ENCODE measurements at regions not wholly inside any gene's neighbourhood (a gene's known extent, or its start where the extent isn't known, plus 50 kb on each side); places are given as distances from the start of the nearest gene placed in this dataset.

GRCh38 chr6:135633573-135633972 lies 136.0 kb upstream of the AHI1 start:
- Histone ChIP-seq H3K4me1 (ENCODE audit: insufficient read depth, low read length) (no peaks in the 10 kb centered on the region), H3K9ac (ENCODE audit: low read depth, low read length) (no peak overlapping the region), H4K20me1 (ENCODE audit: insufficient read depth, low read length) (no peaks in the 10 kb centered on the region), H2AFZ (ENCODE audit: low read depth, low read length) (no peak overlapping the region), H3K36me3 (ENCODE audit: insufficient read depth, low read length) (no peaks in the 10 kb centered on the region), H3K4me2 (ENCODE audit: insufficient read depth, low read length) (no peak overlapping the region), H3K9me3 (ENCODE audit: insufficient read depth, low read length, severe bottlenecking) (no peaks in the 10 kb centered on the region), H3K4me3 (ENCODE audit: low read depth in 1 of 2, low read length in 2 of 2) (no peak overlapping the region), H3K79me2 (ENCODE audit: insufficient read depth, low read length) (no peaks in the 10 kb centered on the region), H3K27ac (ENCODE audit: low read length) (no peak overlapping the region), H3K27me3 (ENCODE audit: insufficient read depth, low read length, poor library complexity) (peaks cover 9% of the 10 kb centered on the region)
- TF ChIP-seq CTCF (IDR thresholded peaks at IDR 0.05; ENCODE audit: borderline replicate concordance, extremely low read depth, low read length, poor library complexity, severe bottlenecking): no peak
- no peak for TF ChIP-seq EZH2 (IDR thresholded peaks at IDR 0.05; ENCODE audit: borderline replicate concordance, low read depth, low read length, severe bottlenecking)
- ATAC-seq (ENCODE audit: insufficient read depth, low read depth): no peak
- no peak for DNase-seq

- Histone ChIP-seq H3K9me3 (ENCODE audit: insufficient read depth, low read length, severe bottlenecking) (no peaks in the 10 kb centered on the region), H3K4me1 (ENCODE audit: insufficient read depth, low read length) (no peaks in the 10 kb centered on the region), H2AFZ (ENCODE audit: low read depth, low read length) (no peak overlapping the region), H3K79me2 (ENCODE audit: insufficient read depth, low read length) (no peaks in the 10 kb centered on the region), H3K4me3 (ENCODE audit: low read depth in 1 of 2, low read length in 2 of 2) (no peak overlapping the region), H3K27ac (ENCODE audit: low read length) (no peak overlapping the region), H3K9ac (ENCODE audit: low read depth, low read length) (no peak overlapping the region), H3K36me3 (ENCODE audit: insufficient read depth, low read length) (no peaks in the 10 kb centered on the region), H4K20me1 (ENCODE audit: insufficient read depth, low read length) (no peaks in the 10 kb centered on the region), H3K27me3 (ENCODE audit: insufficient read depth, low read length, poor library complexity) (peaks cover 1% of the 10 kb centered on the region), H3K4me2 (ENCODE audit: insufficient read depth, low read length) (no peak overlapping the region)
- DNase-seq: no peak
- no peak for ATAC-seq (ENCODE audit: insufficient read depth, low read depth)
- TF ChIP-seq CTCF (IDR thresholded peaks at IDR 0.05; ENCODE audit: borderline replicate concordance, extremely low read depth, low read length, poor library complexity, severe bottlenecking) (no peak), EZH2 (IDR thresholded peaks at IDR 0.05; ENCODE audit: borderline replicate concordance, low read depth, low read length, severe bottlenecking) (no peak)
Measured at GRCh38 chr6:135637701-135638100, 140.2 kb upstream of the AHI1 start.

GRCh38 chr6:135638108-135638507 lies 140.6 kb upstream of the AHI1 start:
- no peak overlapping the region for H3K27ac ChIP-seq (ENCODE audit: low read length)
- no peak overlapping the region for H3K9ac ChIP-seq (ENCODE audit: low read depth, low read length)
- no peak overlapping the region for H3K4me2 ChIP-seq (ENCODE audit: insufficient read depth, low read length)
- ATAC-seq (ENCODE audit: insufficient read depth, low read depth): no peak
- TF ChIP-seq CTCF (IDR thresholded peaks at IDR 0.05; ENCODE audit: borderline replicate concordance, extremely low read depth, low read length, poor library complexity, severe bottlenecking) (no peak), EZH2 (IDR thresholded peaks at IDR 0.05; ENCODE audit: borderline replicate concordance, low read depth, low read length, severe bottlenecking) (no peak)
- H3K36me3 ChIP-seq (ENCODE audit: insufficient read depth, low read length): no peaks in the 10 kb centered on the region
- H3K4me1 ChIP-seq (ENCODE audit: insufficient read depth, low read length): no peaks in the 10 kb centered on the region
- no peaks in the 10 kb centered on the region for H3K9me3 ChIP-seq (ENCODE audit: insufficient read depth, low read length, severe bottlenecking)
- no peak overlapping the region for H2AFZ ChIP-seq (ENCODE audit: low read depth, low read length)
- H3K79me2 ChIP-seq (ENCODE audit: insufficient read depth, low read length): no peaks in the 10 kb centered on the region
- no peak for DNase-seq
- no peaks in the 10 kb centered on the region for H3K27me3 ChIP-seq (ENCODE audit: insufficient read depth, low read length, poor library complexity)
- H3K4me3 ChIP-seq (ENCODE audit: low read depth in 1 of 2, low read length in 2 of 2): no peak overlapping the region
- no peaks in the 10 kb centered on the region for H4K20me1 ChIP-seq (ENCODE audit: insufficient read depth, low read length)

- TF ChIP-seq CTCF (IDR thresholded peaks at IDR 0.05; ENCODE audit: borderline replicate concordance, extremely low read depth, low read length, poor library complexity, severe bottlenecking) (no peak), EZH2 (IDR thresholded peaks at IDR 0.05; ENCODE audit: borderline replicate concordance, low read depth, low read length, severe bottlenecking) (no peak)
- Histone ChIP-seq H2AFZ (ENCODE audit: low read depth, low read length) (no peak overlapping the region), H3K79me2 (ENCODE audit: insufficient read depth, low read length) (no peaks in the 10 kb centered on the region), H4K20me1 (ENCODE audit: insufficient read depth, low read length) (no peaks in the 10 kb centered on the region), H3K9ac (ENCODE audit: low read depth, low read length) (no peak overlapping the region), H3K27me3 (ENCODE audit: insufficient read depth, low read length, poor library complexity) (no peaks in the 10 kb centered on the region), H3K4me3 (ENCODE audit: low read depth in 1 of 2, low read length in 2 of 2) (no peak overlapping the region), H3K4me1 (ENCODE audit: insufficient read depth, low read length) (no peaks in the 10 kb centered on the region), H3K36me3 (ENCODE audit: insufficient read depth, low read length) (no peaks in the 10 kb centered on the region), H3K27ac (ENCODE audit: low read length) (no peak overlapping the region), H3K9me3 (ENCODE audit: insufficient read depth, low read length, severe bottlenecking) (no peaks in the 10 kb centered on the region), H3K4me2 (ENCODE audit: insufficient read depth, low read length) (no peak overlapping the region)
- ATAC-seq (ENCODE audit: insufficient read depth, low read depth) (no peak), DNase-seq (no peak)
Measured at GRCh38 chr6:135640048-135640447, 142.5 kb upstream of the AHI1 start.
